Ascending aorta (tissue), 2 donors: ENCODE measurements at regions not wholly inside any gene's neighbourhood (a gene's known extent, or its start where the extent isn't known, plus 50 kb on each side); places are given as distances from the start of the nearest gene placed in this dataset.
A peak's percentile ranks its signal among the peaks of the same experiment; 100 is the strongest.

Experiments
- DNase-seq, 2 donors: peaks; one replicate each; pipeline ENCODE4 v3.0.0-alpha.2; 2019; ENCODE audit warnings: low spot score in 2 of 2
- H3K27ac ChIP-seq, 2 donors: fragments of 200-600 bp; sonication (generic); one replicate each; pipeline ENCODE4 v1.5.1; 2016 to 2017; ENCODE audit warnings: mild to moderate bottlenecking in 1 of 2
- H3K27me3 ChIP-seq: fragments of 200-600 bp; sonication (generic); one replicate; pipeline ENCODE4 v1.5.1; 2017
- H3K36me3 ChIP-seq, 2 donors: fragments of 200-600 bp; sonication (generic); one replicate each; pipeline ENCODE4 v1.5.1; 2016
- H3K4me1 ChIP-seq, 2 donors: fragments of 200-600 bp; sonication (generic); one replicate each; pipeline ENCODE4 v1.5.1; 2016 to 2017; ENCODE audit warnings: mild to moderate bottlenecking in 1 of 2
- H3K4me3 ChIP-seq, 2 donors: fragments of 200-600 bp; sonication (generic); one replicate each; pipeline ENCODE4 v1.5.1; 2016 to 2017; ENCODE audit warnings: mild to moderate bottlenecking in 1 of 2
- H3K9me3 ChIP-seq, 2 donors: fragments of 200-600 bp; sonication (generic); one replicate each; pipeline ENCODE4 v1.5.1; 2016
- CTCF ChIP-seq, 3 experiments: fragments of 200-600 bp in 2 of 3; fragments of 450-650 bp in 1 of 3; sonication (generic) in 2 of 3; IDR thresholded peaks; one replicate each; pipeline ENCODE4 v1.5.1; 2016 to 2019; ENCODE audit warnings: antibody characterized with exemption in 3 of 3, mild to moderate bottlenecking in 1 of 3, moderate library complexity in 1 of 3
- intact Hi-C: fragments of 100-400 bp; cut with DNase I; formaldehyde crosslinking; loops from one replicate; pipeline ENCODE4 v1.15.1; 2023

GRCh38 chr7:130971297-130971696 lies 237.3 kb upstream of the KLF14 start:
- intact Hi-C loops: no loop called here
- DNase-seq: no peak
- peaks cover 3 to 6% of the 10 kb centered on the region in 2 donors for H3K36me3 ChIP-seq
- no peaks in the 10 kb centered on the region for H3K27me3 ChIP-seq
- TF ChIP-seq CTCF (IDR thresholded peaks at IDR 0.05): no peak
- H3K4me1 ChIP-seq: peaks cover 3 to 13% of the 10 kb centered on the region in 2 donors
- no peaks in the 10 kb centered on the region for H3K9me3 ChIP-seq
- no peak overlapping the region for H3K4me3 ChIP-seq
- H3K27ac ChIP-seq: peak overlapping the region; percentile 36 to 56

DNA sequence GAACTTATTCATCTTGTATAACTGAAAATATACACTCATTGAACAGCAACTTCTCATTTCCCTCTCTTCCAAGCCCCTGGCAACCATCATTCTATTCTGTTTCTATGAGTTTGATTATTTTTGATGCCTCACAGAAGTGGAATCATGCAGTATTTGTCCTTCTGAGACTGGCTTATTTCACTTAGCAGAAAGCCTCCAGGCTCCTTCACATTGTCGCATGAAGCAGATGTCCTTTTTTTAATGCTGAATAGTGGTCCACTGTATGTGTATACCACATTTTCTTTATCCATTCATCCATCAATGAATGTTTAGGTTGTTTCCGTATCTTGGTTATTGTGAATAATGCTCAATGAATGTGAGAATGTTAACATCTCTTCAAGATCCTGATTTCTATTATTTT lies 238.2 kb upstream of the KLF14 start:
- Histone ChIP-seq H3K27me3 (no peaks in the 10 kb centered on the region), H3K9me3 (no peaks in the 10 kb centered on the region), H3K4me3 (no peak overlapping the region), H3K4me1 (peaks cover 3 to 13% of the 10 kb centered on the region in 2 donors), H3K36me3 (peaks cover 0 to 6% of the 10 kb centered on the region in 2 donors), H3K27ac (peak overlapping the region in 1 of 2 donors; percentile 36)
- TF ChIP-seq CTCF (IDR thresholded peaks at IDR 0.05): no peak
- no peak for DNase-seq
- intact Hi-C loops: no loop called here

GRCh38 chr7:130973637-130974036 lies 239.6 kb upstream of the KLF14 start:
- Histone ChIP-seq H3K4me1 (peaks cover 3 to 13% of the 10 kb centered on the region in 2 donors), H3K4me3 (no peak overlapping the region), H3K27ac (no peak overlapping the region), H3K27me3 (no peaks in the 10 kb centered on the region), H3K36me3 (peaks cover 0 to 6% of the 10 kb centered on the region in 2 donors), H3K9me3 (no peaks in the 10 kb centered on the region)
- intact Hi-C loops: no loop called here
- no peak for DNase-seq
- no peak for TF ChIP-seq CTCF (IDR thresholded peaks at IDR 0.05)

DNA sequence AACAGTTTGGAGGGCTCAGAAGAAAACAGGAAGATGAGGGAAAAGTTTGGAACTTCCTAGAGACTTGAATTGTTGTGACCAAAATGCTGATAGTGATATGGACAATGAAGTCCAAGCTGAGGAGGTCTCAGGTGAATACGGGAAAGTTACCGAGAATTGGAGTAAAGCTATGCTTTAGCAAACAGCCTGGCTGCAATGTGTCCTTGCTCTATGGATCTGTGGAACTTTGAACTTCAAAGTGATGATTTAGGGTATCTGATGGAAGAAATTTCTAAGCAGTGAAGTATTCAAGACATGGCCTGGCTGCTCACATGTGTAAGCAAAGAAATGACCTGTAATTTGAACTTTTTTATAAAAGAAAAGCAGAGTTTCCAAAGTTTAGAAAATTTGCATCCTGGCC lies 240.2 kb upstream of the KLF14 start:
- Histone ChIP-seq H3K4me3 (no peak overlapping the region), H3K9me3 (no peaks in the 10 kb centered on the region), H3K27me3 (no peaks in the 10 kb centered on the region), H3K27ac (no peak overlapping the region), H3K4me1 (peaks cover 3 to 14% of the 10 kb centered on the region in 2 donors), H3K36me3 (peaks cover 0 to 6% of the 10 kb centered on the region in 2 donors)
- intact Hi-C loops: no loop called here
- no peak for DNase-seq
- no peak for TF ChIP-seq CTCF (IDR thresholded peaks at IDR 0.05)

GRCh38 chr7:130974794-130975193 lies 240.8 kb upstream of the KLF14 start:
- no peak for TF ChIP-seq CTCF (IDR thresholded peaks at IDR 0.05)
- Histone ChIP-seq H3K27me3 (no peaks in the 10 kb centered on the region), H3K4me1 (peaks cover 3 to 15% of the 10 kb centered on the region in 2 donors), H3K27ac (no peak overlapping the region), H3K36me3 (peaks cover 0 to 6% of the 10 kb centered on the region in 2 donors), H3K4me3 (no peak overlapping the region), H3K9me3 (no peaks in the 10 kb centered on the region)
- DNase-seq: no peak
- intact Hi-C loops: no loop called here

DNA sequence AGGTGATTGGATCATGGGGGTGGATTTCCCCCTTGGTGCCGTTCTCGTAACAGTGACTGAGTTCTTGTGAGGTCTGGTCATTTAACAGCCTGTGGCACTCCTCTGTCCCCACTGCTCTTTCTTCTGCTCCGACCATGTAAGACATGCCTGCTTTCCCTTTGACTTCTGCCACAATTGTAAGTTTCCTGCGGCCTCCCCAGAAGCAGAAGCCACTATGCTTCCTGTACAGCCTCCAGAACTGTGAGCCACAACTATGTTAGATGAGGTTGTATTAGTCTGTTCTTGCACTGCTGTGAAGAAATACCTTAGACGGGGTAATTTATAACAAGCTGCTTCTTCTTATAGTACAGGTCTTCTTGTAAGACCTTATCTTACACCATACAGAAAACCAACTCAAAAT lies 241.7 kb upstream of the KLF14 start:
- Histone ChIP-seq H3K27me3 (no peaks in the 10 kb centered on the region), H3K27ac (peak overlapping the region in 1 of 2 donors; percentile 22), H3K36me3 (peaks cover 0 to 9% of the 10 kb centered on the region in 2 donors), H3K4me3 (no peak overlapping the region), H3K4me1 (peaks cover 3 to 9% of the 10 kb centered on the region in 2 donors), H3K9me3 (no peaks in the 10 kb centered on the region)
- intact Hi-C loops: no loop called here
- TF ChIP-seq CTCF (IDR thresholded peaks at IDR 0.05): no peak
- no peak for DNase-seq
